NCI-H1048 (cell line): ENCODE measurements at regions not wholly inside any gene's neighbourhood (a gene's known extent, or its start where the extent isn't known, plus 50 kb on each side); places are given as distances from the start of the nearest gene placed in this dataset.

Source experiments
- DNase-seq: peaks from one replicate; lab custom pipeline; 2025; lab: John Stamatoyannopoulos, UW

DNA sequence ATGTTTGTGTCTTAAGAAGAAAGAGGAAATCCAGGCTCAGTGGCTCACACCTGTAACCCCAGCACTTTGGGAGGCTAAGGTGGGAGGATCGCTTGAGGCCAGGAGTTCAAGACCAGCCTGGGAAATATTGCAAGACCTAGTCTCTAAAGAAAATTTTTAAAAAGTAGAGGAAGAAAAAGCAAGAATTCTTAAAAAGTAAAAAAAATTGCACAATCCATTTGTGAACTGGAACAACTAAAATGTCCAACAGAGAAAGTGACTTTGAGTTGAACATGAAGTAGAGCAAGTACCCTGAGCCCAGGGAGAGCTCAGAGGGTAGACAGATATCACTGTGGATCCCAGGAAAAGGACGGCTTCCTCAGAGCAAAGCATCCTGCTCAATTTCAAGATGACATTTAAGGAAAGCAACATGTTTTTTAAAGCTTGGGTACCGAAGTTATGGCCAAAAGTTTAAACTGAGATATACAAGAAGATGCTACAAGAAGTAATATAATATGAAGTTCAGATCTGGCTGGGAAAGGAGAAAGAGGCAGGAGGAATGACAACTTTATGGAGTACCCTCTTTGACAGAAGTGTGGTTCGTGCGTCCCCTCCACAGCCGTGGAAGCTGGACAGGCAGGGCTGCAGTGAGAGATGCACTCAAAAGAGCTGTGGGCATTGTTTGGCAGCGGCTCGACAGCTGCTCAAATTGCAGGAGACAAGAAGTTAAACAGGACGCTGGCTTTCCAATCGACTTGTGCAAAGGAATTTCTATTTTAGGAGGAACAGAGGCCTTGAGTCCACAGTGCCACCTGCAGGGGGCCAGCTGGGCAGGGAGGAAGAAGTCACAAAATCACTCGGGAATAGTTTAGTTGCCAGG is 201.3 kb downstream of the JCAD start:
- DNase-seq: no peak

DNA sequence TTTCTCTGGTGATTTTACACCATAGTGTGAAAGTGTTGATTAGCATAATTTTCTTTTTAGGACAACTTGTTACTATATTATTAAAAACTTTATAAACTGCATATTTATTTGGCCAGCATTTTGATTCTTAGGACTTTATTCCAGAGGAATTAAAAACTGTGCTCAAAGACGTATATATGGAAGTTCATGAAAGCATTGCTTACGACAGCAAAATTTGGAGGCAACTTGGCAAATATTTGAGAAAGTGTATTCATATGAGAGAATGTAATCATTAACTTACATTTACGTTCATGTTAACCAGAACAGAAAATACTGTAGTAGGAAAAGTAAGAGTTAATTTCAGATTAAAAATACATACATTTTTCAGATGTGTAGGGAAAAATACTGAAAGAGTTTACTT is 203.1 kb downstream of the JCAD start:
- DNase-seq: no peak

DNA sequence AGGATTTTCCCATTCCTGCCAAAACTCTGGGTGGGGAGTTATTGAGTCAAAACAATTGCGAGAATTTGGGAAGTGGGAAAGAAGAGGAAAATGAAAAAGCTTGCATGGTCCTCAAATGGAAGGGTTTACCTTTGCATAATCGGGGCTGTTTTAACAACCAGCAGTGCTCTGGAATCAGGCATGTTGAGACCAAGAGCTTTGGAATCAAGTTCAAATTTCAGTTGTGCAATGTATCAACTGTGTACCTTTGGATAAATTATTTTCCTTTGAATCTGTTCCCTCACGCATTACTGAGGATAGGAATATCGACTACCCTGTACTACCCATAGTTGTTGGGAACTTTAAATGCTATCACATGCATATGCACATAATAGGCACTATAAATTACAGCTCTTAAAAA is 205.5 kb downstream of the JCAD start:
- DNase-seq: no peak

DNA sequence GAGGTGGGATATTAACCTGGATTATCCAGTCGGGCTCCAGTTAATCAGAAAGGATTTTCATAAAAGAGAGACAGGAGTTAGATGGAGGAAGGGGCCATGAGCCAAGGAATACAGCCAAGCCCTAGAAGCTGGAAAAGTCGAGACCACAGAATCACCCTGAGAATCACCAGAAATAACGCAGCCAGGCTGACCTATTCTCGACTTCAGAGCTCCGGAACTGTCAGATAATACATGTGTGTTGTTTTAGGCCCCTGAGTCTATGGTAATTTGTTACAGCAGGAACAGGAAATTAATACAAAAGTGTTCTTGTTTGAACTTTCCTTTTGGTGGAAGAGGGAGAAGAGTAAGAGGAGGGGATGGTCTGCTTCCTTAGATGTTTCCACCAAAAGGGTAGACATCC is 208.1 kb downstream of the JCAD start:
- no peak for DNase-seq

DNA sequence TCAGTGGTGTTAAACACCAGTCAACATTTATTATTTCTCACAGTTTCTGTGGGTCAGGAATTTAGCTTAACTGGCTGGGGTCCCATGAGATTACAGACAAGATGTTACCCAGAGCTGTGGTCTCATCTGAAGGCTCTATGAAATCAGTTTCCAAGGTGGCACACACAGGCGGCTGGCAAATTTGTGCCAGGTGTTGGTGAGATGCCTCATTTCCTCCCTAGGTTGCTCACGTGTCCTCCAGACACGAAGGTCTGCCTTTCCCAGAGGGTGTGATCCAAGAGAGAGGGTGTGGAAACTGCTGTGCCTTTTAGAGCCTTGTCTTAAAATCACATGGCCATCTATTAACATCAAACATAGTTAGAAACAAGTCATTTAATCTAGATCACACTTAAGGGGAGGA is 209.0 kb downstream of the JCAD start:
- DNase-seq: no peak

DNA sequence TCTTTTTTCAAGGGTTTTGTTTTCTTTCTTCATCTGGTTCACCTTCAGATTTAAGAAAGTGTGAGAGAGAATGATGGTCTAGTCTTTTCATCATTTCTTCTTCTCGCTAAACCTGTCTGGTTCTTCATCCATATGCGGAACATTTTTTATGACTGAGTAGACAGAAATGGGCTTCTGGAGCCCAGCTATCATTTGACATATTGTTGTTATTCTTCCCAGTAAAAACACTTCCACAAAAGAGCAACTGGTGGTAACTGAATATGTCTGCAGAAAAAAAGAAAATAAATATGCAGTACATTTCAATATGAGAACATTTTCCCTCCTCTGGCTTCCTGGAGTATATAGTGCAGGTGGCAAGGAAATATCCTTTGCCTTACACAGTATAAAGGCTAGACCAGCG is 209.5 kb downstream of the JCAD start:
- no peak for DNase-seq

DNA sequence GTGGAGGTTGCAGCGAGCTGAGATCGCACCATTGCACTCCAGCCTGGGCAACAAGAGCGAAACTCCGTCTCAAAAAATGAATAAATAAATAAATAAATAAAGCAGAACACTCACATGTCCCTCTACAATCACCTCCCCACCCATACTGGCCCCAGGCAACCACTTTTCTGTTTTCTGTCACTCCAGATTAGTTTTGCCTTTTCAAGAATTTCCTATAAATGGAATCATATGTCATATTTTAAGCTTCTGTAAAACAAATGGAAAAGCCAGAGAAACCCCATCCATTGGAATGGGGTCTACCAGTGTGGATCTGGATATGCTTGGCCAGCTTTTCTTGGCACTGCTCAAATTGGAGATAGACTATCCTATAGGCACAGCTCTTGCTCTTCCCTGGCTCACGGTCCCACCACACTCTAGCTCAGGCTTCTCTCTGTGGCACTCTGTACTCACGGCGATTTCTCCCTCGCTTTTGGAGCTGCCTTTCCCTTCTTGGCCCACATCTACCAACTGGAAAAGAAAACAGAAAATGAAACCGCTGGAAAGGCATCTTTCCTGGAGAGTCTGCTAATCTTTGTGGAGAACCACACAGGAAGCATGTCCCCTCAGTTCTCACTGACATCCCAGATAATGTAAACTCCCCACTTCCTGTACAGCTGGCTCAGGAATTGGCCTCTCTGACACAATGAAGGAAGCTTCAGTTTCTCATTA is 210.1 kb downstream of the JCAD start:
- no peak for DNase-seq

DNA sequence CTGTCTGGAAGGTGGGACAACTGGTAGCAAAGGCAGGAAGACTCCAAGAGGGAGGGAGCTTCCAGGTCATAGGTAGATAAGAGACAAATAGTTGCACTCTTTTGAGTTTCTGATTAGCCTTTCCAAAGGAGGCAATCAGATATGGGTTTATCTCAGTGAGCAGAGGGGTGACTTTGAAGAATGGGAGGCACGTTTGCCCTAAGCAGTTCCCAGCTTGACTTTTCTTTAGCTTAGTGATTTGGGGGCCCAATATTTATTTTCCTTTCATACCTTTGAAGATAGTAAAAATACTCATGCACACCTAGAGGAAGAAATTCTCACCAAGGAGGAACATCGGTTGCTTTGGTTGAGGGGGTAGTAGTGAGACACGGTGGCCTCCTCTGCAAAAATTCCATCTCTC is 212.1 kb upstream of the SVIL start:
- DNase-seq: no peak

DNA sequence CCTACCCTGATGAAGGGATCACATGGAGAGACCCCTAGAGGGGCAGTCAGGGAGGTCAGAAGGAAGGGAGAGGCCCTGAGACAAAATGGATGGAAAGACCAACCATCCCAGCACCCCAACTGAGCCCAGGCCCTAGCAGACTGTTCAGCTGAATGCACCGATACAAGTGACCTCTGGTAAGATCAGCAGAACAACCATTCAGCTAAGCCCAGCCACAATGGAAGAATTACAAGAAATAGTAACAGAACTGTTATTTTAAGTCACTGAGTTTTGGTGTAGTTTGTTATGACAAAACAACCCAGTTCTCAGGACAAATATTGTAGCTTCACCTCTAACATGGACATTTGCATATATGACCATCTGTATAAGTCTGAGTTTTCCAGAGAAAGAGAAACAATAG is 210.4 kb upstream of the SVIL start:
- no peak for DNase-seq

DNA sequence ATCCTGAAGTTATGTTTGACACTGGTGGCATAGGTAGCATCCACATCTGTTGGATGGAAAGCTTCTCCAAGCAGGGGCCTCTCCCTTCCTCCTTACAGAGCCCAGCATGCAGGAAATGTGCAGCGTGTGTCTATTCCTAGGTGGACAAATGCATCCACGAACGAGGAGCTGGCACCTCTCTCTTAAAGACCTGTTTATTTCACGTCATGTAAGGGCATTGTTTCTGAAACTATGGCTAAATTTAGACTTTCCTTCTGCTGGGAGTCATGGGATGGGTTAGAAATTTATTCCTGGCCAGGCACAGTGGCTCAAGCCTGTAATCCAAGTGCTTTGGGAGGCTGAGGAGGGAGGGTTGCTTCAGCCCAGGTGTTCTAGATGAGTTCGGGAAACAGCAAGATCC is 208.4 kb upstream of the SVIL start:
- no peak for DNase-seq

DNA sequence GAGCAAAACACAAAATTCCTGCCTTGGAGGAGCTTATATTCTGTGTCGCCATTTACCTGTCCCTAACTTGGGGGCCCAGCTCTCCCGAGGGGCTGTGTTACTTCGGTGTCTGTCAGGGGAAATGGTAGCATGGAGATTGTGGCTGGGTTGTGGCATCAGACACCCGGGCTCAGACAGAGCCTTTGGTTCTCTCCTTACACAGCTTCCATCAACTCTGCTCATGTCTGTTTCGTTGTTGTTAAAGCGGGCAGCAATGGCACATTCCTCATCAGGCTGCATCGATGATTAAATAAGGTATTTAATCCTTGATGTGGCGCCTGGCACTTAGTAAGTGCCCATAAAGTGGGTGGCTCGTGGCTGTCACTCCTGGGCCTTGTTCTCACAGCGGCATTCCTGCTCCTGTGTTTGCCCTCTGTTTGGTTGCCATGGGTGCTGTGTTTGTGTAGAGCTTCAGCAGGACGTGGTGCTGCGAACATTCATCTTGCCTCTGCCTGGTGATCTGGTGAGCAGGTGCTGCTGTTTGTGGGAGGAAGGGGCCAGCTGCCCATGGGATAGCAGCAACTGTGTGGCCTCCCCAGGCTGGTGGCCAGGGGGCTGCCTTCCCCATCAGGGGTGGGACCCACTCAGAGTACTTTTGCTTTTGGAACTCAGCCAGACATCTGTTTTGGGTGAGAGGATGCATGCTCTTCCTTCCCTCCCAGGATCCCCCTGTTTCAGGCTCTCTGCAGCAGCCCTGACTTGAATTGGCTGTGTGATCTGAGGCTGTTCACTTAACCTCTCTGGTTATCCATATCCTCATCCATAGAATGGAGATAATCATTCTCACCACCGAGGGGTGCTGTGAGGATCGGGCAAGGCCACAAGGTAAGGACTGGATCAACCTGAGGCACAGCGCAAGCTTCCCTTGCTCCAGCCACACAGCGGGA is 207.2 kb upstream of the SVIL start:
- DNase-seq: no peak

DNA sequence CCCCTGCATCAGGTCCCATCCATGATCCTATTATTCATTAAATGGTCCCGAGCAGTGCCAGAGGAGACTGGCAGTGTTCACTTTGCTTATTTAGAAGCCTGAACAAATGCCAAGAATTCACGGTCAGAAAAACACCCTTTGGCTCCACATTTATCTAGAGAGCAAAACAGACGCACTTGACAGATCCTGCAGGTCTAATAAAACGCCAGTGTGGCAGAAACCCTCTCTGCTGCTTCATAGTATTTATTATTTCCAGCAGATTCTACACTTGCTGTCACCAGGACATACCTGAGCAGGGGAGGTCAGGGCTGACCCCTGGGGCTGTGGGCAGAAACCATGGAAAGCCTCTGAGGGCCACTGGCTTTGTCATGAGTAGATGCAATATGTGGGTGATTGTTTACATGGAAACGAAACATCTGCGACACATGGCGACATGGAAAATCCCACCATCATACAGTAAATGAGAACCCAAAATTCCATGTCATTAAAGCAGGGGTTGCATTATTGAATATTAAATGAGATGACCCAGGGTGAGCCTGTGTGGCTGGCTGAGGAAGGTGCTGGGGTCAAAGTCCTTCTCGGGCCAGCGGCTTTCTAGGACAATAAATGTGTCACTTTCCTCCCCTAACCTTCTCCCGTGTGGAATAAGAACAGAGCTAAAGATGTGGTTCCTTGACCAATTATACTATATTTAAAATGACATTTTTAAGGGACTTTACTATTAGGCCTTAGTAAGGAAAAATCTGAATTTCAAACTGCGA is 205.9 kb upstream of the SVIL start:
- DNase-seq: no peak

DNA sequence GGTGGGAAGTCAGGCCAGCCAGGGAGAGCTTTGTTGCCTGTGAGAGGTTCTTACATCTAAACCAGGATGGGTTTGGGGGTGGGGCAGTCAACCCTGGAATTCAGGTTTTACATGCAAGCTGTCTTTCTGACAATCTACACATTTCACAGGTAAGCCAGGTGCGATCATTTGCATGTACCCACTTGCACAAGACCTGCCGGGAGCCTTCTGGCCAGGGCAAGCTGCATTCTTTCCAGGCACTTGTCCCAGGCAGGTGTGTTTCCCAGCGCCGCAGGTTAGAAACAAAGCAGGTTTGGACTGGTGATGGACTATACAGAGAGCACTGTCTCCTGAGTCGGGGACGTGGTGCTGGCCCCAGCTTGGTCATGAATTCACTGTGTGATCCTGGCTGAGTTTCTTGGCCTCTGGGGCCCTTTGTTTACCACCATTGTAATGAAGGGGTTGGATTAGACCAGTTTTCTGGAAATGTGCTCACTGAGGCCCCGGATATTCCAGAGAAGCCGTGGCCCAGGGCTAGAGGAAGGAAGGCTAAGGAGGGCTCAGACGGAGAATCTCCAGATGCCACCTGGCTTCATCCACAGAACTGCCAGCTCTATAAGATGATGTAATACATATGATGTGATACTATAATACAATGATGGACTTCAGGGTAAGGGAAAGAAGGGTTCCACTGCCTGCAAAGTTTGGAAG is 205.2 kb upstream of the SVIL start:
- no peak for DNase-seq

DNA sequence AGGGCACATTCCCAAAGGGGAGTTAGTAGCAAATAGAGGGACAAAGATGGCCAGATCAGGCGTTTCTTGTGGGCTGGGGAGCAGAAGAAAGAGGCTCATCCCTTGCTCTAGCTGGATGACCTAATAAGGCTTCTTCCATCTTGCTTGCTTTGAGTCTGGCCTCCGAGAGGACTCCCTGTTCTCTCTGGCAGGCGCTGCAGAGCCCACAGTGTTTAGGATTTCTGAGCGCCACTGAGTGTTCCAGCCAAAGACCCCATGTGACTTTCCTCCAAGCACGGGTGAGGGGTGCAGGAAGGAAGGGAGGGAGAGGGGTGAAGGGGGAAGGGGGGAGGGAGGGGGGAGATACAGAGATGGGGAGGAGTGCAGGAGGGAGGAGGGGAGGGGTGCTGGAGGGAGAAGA is 203.8 kb upstream of the SVIL start:
- no peak for DNase-seq

DNA sequence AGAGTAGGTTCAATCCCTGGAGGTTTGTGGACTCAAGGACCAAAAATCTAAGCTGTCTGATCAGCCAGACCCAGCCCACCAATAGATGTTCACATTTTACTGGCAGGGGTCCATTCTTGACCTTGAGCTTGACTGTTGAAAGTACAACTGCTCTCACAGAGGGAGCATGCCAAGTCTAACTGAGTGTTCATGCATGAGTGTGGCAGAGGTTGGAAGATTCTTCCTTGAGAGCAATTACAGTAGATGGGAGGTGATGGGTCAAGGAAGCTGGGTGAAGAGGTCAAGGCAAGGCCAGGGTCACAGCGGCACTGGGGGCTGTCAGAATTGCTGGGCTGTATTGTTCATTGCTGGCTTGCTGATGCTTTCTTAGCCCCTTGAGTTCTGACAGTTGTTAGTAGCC is 202.8 kb upstream of the SVIL start:
- DNase-seq: no peak

DNA sequence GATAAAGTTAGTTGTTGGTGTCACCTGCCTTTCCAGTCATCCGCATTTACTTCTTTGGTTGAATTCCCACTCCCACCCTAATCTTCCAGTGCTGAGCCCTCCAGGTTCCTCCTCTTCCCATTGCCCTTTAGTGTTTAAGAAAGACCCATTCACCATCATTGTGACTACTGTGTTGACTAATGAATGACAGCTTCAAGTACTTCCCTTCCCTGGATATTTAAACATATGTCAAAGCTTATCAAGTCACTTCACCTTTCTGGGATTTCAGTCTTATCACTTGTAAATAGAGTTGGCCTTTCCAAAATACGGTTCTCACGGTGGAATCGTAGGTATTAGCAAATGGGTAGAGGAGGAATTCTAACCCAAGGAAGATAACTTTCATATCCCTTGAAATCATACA is 201.6 kb upstream of the SVIL start:
- DNase-seq: no peak

DNA sequence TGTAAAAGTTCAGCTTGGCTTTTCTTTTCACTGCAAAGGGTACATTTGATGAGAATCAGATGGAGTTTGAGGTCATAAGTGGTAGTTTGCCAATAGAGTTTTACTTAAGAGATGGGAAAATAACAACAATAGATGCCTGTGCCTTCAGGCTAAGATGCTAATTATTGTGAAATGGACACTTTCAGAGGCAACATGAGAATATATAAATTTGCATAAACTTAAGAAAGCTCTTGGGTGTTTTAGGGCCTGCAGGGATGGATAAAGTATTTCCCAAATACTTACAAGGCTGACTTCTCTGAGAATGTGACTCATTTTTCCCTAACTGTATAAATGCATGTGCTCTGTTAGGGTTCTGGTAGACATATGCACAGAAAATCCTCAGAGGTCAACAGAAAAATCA is 200.3 kb upstream of the SVIL start:
- DNase-seq: no peak

DNA sequence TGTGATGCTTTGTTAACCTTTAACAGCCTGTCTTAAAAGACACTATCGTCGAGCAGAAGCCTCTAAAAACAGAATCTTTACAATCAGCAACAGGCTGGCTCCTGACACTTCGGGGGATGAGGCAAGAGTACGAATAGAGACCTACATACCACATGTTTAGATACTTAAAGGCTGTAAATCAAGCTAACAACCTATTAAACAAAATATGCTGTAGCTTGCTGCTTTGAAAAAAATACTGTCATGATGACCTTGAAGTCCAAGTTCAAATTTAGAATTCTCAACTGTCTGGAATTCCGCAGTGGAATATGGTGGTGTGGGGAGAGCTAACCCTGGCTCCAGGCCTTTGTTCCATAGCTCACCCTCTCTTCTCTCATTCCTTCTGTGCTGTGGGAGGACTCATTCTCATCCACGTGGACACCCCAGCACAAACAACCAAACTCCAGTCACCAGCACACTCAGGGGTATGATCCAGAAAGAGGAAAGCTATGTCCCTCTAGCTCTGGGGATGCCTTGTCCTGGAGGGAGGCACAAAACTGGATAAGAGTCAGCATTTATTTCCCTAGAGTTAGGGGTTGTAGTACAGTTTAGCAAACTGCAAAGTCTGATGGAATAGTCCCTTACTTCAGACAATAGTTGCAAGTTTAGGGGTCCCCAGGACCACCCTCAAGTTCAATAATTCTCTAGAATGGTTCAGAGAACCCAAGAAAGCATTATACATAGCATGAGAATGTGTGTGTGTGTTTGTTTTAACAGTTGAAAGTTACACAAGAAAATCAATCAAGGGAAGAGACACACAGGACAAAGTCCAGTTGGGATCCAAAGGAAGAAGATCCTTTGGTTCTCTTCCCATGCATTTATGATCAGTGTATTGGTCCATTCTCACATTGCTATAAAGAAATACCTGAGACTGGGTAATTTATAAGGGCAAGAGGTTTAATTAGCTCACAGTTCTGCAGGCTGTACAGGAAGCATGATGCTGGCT is 196.1 kb upstream of the SVIL start:
- no peak for DNase-seq

DNA sequence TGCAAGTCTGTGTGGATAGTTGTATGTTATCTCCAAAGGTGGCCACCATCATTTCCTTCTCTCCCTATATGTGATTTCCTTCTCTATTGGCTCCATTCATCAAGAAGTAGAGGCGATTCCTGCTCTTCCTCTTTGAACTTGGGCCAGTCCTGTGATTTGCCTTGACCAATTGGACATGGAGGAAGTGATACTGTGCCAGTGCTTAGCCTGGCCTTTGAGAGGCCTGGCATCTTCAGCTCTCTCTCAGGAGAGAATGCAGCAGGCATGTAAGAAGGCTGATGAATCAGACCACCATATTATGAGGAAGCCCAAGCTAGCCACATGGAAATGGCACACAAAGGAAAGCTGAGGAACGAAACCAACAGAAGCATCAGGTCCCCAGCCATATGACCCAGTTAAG is 195.0 kb upstream of the SVIL start:
- no peak for DNase-seq

DNA sequence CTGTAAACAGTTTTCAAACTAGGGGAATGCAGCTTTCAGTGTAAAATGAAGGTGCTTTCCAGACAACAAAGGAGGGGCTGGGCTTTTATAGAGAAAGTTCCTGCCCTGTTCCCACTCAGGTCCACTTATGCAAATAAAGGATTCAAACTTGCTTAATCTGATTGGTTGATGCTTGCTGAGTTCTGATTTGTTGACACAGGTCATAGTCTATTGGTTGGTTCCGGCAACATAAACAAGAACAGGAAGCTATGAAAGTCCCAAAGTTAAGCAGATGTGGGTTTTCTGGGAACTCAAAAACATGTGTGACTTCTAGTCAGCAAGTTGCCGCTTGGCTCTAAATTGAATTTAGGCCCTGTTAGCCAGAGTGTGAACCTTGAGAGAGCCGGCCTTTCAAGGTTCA is 194.2 kb upstream of the SVIL start:
- DNase-seq: no peak
